ENCODE measurements at regions not wholly inside any gene's neighbourhood (a gene's known extent, or its start where the extent isn't known, plus 50 kb on each side); places are given as distances from the start of the nearest gene placed in this dataset.
"Not testable (repeated sequence)": the region's sequence is repeated elsewhere in the genome, so short reads cannot be mapped to it uniquely, and the experiment has no call there.

DNA sequence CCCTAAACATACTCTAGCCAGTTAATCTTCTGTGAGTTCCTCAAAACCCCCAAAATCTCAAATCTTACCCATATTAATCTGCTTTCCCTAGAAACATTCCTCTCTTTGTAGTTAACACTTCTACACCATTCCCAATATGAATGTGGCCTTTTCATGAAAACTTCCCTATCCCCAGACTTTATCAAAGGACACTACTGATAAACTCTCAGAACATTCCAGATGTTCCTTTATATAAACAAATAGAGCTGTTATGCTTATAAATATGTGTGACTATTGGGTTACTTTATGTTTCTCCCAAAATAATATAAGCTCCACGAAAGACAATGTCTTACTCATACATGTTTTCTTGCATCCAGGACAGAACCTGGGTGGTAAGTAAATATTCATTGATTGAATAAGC lies 205.4 kb upstream of the NFIA start:
- Histone ChIP-seq H3K27ac (ENCODE audit: low read depth, low read length, poor library complexity, severe bottlenecking) (no peak overlapping the region), H3K27me3 (replicated peaks; ENCODE audit: insufficient read depth, low read depth, low read length, poor library complexity) (no peaks in the 10 kb centered on the region), H3K4me1 (ENCODE audit: insufficient read depth, low read length, poor library complexity, severe bottlenecking) (no peaks in the 10 kb centered on the region), H3K36me3 (ENCODE audit: insufficient read depth, low read length, poor library complexity, severe bottlenecking) (no peaks in the 10 kb centered on the region), H3K4me3 (ENCODE audit: low read depth, low read length, poor library complexity, severe bottlenecking) (no peak overlapping the region), H3K9me3 (ENCODE audit: low read depth, low read length, poor library complexity, severe bottlenecking) (no peaks in the 10 kb centered on the region)
- ChIA-PET CTCF (no interaction called here), POLR2A (ENCODE audit: low non-redundant PET) (no interaction called here)
- BruUV-seq (replicated peaks): no TSS peak
- intact Hi-C loops (cut with micrococcal nuclease; ENCODE audit: unreplicated experiment): no loop called here
- TF ChIP-seq, protein P1, sequence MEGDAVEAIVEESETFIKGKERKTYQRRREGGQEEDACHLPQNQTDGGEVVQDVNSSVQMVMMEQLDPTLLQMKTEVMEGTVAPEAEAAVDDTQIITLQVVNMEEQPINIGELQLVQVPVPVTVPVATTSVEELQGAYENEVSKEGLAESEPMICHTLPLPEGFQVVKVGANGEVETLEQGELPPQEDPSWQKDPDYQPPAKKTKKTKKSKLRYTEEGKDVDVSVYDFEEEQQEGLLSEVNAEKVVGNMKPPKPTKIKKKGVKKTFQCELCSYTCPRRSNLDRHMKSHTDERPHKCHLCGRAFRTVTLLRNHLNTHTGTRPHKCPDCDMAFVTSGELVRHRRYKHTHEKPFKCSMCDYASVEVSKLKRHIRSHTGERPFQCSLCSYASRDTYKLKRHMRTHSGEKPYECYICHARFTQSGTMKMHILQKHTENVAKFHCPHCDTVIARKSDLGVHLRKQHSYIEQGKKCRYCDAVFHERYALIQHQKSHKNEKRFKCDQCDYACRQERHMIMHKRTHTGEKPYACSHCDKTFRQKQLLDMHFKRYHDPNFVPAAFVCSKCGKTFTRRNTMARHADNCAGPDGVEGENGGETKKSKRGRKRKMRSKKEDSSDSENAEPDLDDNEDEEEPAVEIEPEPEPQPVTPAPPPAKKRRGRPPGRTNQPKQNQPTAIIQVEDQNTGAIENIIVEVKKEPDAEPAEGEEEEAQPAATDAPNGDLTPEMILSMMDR (conservative IDR thresholded peaks at IDR 0.05; ENCODE audit: low read depth, low read length): no peak
- no peak for DNase-seq (ENCODE audit: low spot score)

DNA sequence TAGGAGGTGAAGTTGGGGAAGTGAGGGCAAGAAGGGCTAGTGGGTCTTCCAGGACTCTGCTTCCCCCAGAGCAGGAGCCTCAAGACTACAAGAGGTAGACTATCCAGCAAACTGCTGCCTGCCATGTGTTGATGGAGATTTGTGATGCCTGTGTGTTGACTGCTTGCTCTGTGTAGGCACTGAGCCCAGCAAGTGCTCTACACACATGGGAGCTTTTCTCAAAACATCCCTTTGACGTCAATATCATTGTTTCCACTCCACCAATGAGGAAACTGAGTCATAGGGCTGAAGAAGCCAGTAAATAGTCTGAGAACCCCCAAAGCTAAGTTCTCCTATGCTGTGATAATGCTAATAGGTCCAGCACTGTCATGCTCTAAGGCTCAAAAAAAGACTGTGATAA lies 207.2 kb upstream of the NFIA start:
- TF ChIP-seq EZH2 (IDR thresholded peaks at IDR 0.05; ENCODE audit: borderline replicate concordance, low read depth, low read length, poor library complexity, severe bottlenecking): no peak
- TF ChIP-seq, protein P1 (conservative IDR thresholded peaks at IDR 0.05; ENCODE audit: low read depth, low read length): no peak
- H3K27me3 ChIP-seq (replicated peaks; ENCODE audit: insufficient read depth, low read depth, low read length, poor library complexity): no peaks in the 10 kb centered on the region
- no peaks in the 10 kb centered on the region for H3K9me3 ChIP-seq (ENCODE audit: low read depth, low read length, poor library complexity, severe bottlenecking)
- H3K4me3 ChIP-seq (ENCODE audit: low read depth, low read length, poor library complexity, severe bottlenecking): no peak overlapping the region
- no peaks in the 10 kb centered on the region for H3K36me3 ChIP-seq (ENCODE audit: insufficient read depth, low read length, poor library complexity, severe bottlenecking)
- ChIA-PET CTCF (no interaction called here), POLR2A (ENCODE audit: low non-redundant PET) (no interaction called here)
- H3K27ac ChIP-seq (ENCODE audit: low read depth, low read length, poor library complexity, severe bottlenecking): no peak overlapping the region
- intact Hi-C loops (cut with micrococcal nuclease; ENCODE audit: unreplicated experiment): no loop called here
- no TSS peak for BruUV-seq (replicated peaks)
- H3K4me1 ChIP-seq (ENCODE audit: insufficient read depth, low read length, poor library complexity, severe bottlenecking): peaks cover 7% of the 10 kb centered on the region
- DNase-seq (ENCODE audit: low spot score): no peak

DNA sequence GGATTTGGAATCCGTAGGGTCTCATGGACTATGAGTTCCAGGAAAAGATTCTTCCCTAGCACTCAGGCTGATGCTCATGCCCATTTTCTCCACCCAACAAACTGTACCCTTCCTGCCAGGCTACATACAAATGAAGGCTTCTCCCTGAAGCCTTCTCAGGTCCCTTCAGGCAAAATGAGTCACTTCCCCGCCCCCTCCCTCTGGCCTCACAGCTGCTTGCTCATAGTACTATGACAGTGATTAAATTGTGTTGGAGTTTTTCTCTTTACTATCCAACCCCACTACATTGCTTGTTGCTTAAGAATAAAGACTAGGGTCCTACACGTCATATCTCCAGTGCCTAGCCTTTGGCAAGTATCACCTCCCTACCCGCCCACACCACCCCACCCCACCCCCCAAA lies 207.6 kb upstream of the NFIA start:
- TF ChIP-seq, protein P1 (conservative IDR thresholded peaks at IDR 0.05; ENCODE audit: low read depth, low read length): no peak
- TF ChIP-seq EZH2 (IDR thresholded peaks at IDR 0.05; ENCODE audit: borderline replicate concordance, low read depth, low read length, poor library complexity, severe bottlenecking): no peak
- POLR2A ChIA-PET (ENCODE audit: low non-redundant PET): no interaction called here
- H3K9me3 ChIP-seq (ENCODE audit: low read depth, low read length, poor library complexity, severe bottlenecking): no peaks in the 10 kb centered on the region
- H3K4me1 ChIP-seq (ENCODE audit: insufficient read depth, low read length, poor library complexity, severe bottlenecking): peaks cover 11% of the 10 kb centered on the region
- no peaks in the 10 kb centered on the region for H3K27me3 ChIP-seq (replicated peaks; ENCODE audit: insufficient read depth, low read depth, low read length, poor library complexity)
- H3K27ac ChIP-seq (ENCODE audit: low read depth, low read length, poor library complexity, severe bottlenecking): no peak overlapping the region
- BruUV-seq (replicated peaks): no TSS peak
- CTCF ChIA-PET: interaction anchor here (0.6 kb wide), 1 partner anchor 25 kb away, joined by 3 read pairs; no protein-coding TSS in a partner anchor
- DNase-seq (ENCODE audit: low spot score): peak; percentile 56
- no peaks in the 10 kb centered on the region for H3K36me3 ChIP-seq (ENCODE audit: insufficient read depth, low read length, poor library complexity, severe bottlenecking)
- intact Hi-C loops (cut with micrococcal nuclease; ENCODE audit: unreplicated experiment): no loop called here
- no peak overlapping the region for H3K4me3 ChIP-seq (ENCODE audit: low read depth, low read length, poor library complexity, severe bottlenecking)

DNA sequence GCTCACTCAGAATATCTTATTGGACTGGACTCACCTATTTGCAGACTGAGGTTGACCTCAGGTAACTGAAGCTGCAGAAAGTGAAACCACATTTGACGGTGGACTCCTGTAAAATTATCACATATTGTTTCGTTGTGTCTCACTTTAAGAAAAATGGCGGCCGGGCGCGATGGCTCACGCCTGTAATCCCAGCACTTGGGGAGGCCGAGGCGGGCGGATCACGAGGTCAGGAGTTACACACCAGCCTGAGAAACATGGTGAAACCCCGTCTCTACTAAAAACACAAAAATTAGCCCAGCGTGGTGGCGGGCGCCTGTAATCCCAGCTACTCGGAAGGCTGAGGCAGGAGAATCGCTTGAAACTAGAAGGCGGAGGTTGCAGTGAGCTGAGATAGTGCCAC lies 209.0 kb upstream of the NFIA start:
- BruUV-seq (replicated peaks); H3K27ac ChIP-seq (ENCODE audit: low read depth, low read length, poor library complexity, severe bottlenecking); H3K9me3 ChIP-seq (ENCODE audit: low read depth, low read length, poor library complexity, severe bottlenecking); H3K27me3 ChIP-seq (replicated peaks; ENCODE audit: insufficient read depth, low read depth, low read length, poor library complexity); H3K4me3 ChIP-seq (ENCODE audit: low read depth, low read length, poor library complexity, severe bottlenecking); DNase-seq (ENCODE audit: low spot score); intact Hi-C loops (cut with micrococcal nuclease; ENCODE audit: unreplicated experiment); H3K36me3 ChIP-seq (ENCODE audit: insufficient read depth, low read length, poor library complexity, severe bottlenecking); POLR2A ChIA-PET (ENCODE audit: low non-redundant PET): not testable (repeated sequence)
- CTCF ChIA-PET: interaction anchor here (0.6 kb wide), 1 partner anchor 56 kb away, joined by 6 read pairs; no protein-coding TSS in a partner anchor
- H3K4me1 ChIP-seq (ENCODE audit: insufficient read depth, low read length, poor library complexity, severe bottlenecking): peaks cover 20% of the 10 kb centered on the region

Measured in A673 (cell line).